Neural cell (in vitro differentiated cells): ENCODE measurements at regions not wholly inside any gene's neighbourhood (a gene's known extent, or its start where the extent isn't known, plus 50 kb on each side); places are given as distances from the start of the nearest gene placed in this dataset.

ENCODE experiments used
- H2AFZ ChIP-seq: fragments of 200-600, 300-800 bp; sonication (generic), shearing (Covaris generic); 2 replicates; pipeline ENCODE4 v1.6.0; 2014; ENCODE audit warnings: low read depth, mild to moderate bottlenecking, antibody characterized with exemption, low read length, moderate library complexity
- H3F3A ChIP-seq: fragments of 200-600 bp; shearing (Covaris generic); 2 replicates; pipeline ENCODE4 v1.6.1; 2016; ENCODE audit warnings: mild to moderate bottlenecking, moderate library complexity, mixed read lengths, antibody characterized with exemption, low read length; ENCODE audit not compliant: insufficient read depth, poor library complexity, severe bottlenecking
- H3K27ac ChIP-seq: fragments of 200-600, 300-800 bp; sonication (generic), shearing (Covaris generic); 2 replicates; pipeline ENCODE4 v1.5.1; 2014; ENCODE audit warnings: mild to moderate bottlenecking, low read length, moderate library complexity
- H3K27me3 ChIP-seq: fragments of 300-800, 200-600 bp; sonication (generic), shearing (Covaris generic); 2 replicates; pipeline ENCODE4 v1.6.0; 2014; ENCODE audit warnings: mild to moderate bottlenecking, low read depth, low read length, moderate library complexity; ENCODE audit not compliant: insufficient read depth
- H3K36me3 ChIP-seq: fragments of 300-800, 200-600 bp; sonication (generic), shearing (Covaris generic); 2 replicates; pipeline ENCODE4 v1.5.1; 2014; ENCODE audit warnings: mild to moderate bottlenecking, antibody characterized with exemption, low read length, moderate library complexity; ENCODE audit not compliant: insufficient read depth
- H3K4me2 ChIP-seq: fragments of 300-800, 200-600 bp; sonication (generic), shearing (Covaris generic); 2 replicates; pipeline ENCODE4 v1.6.0; 2014; ENCODE audit warnings: mild to moderate bottlenecking, low read length
- H3K4me3 ChIP-seq: fragments of 300-800, 200-600 bp; sonication (generic), shearing (Covaris generic); 2 replicates; pipeline ENCODE4 v1.5.1; 2014; ENCODE audit warnings: mild to moderate bottlenecking, low read length, moderate library complexity
- H3K79me2 ChIP-seq: fragments of 200-600 bp; shearing (Covaris generic); replicated peaks from 2 replicates; pipeline ENCODE4 v1.6.0; 2014; ENCODE audit warnings: mild to moderate bottlenecking, low read length, moderate library complexity; ENCODE audit not compliant: insufficient read depth
- H3K9ac ChIP-seq: fragments of 300-800, 200-600 bp; sonication (generic), shearing (Covaris generic); 2 replicates; pipeline ENCODE4 v1.6.1; 2016; ENCODE audit warnings: mild to moderate bottlenecking, low read length, mixed read lengths
- H3K9me2 ChIP-seq: fragments of 200-600 bp; shearing (Covaris generic); 2 replicates; pipeline ENCODE4 v1.6.1; 2016; ENCODE audit warnings: mild to moderate bottlenecking, low read length, mixed read lengths; ENCODE audit not compliant: insufficient read depth
- H3K9me3 ChIP-seq: fragments of 200-600, 300-800 bp; sonication (generic), shearing (Covaris generic); 2 replicates; pipeline ENCODE4 v1.6.1; 2016; ENCODE audit warnings: mild to moderate bottlenecking, mixed run types, low read length, moderate library complexity, mixed read lengths
- H4K20me1 ChIP-seq: fragments of 200-600 bp; shearing (Covaris generic); 2 replicates; pipeline ENCODE4 v1.6.1; 2016; ENCODE audit warnings: mild to moderate bottlenecking, mixed run types; ENCODE audit not compliant: insufficient read depth
- CTCF ChIP-seq: fragments of 450-650 bp; IDR thresholded peaks from 2 replicates; pipeline ENCODE4 v1.5.1; 2014; ENCODE audit warnings: antibody characterized with exemption, mild to moderate bottlenecking, moderate library complexity; ENCODE audit not compliant: poor library complexity, severe bottlenecking
- EZH2 ChIP-seq: fragments of 200-600, 300-800 bp; shearing (Covaris generic), sonication (generic); IDR thresholded peaks from 2 replicates; pipeline ENCODE4 v1.6.1; 2014; ENCODE audit warnings: antibody characterized with exemption, low read length, borderline replicate concordance, mild to moderate bottlenecking; ENCODE audit not compliant: insufficient read depth, poor library complexity, severe bottlenecking
- MXI1 ChIP-seq: fragments of 450-650 bp; conservative IDR thresholded peaks from 2 replicates; pipeline ENCODE4 v1.6.1; 2014; ENCODE audit warnings: antibody characterized with exemption, mild to moderate bottlenecking; ENCODE audit not compliant: poor library complexity, severe bottlenecking
- POLR2AphosphoS5 ChIP-seq: IDR thresholded peaks from 2 replicates; pipeline ENCODE4 v1.6.1; 2012
- RAD21 ChIP-seq: fragments of 450-650 bp; conservative IDR thresholded peaks from 2 replicates; pipeline ENCODE4 v1.6.1; 2014; ENCODE audit warnings: antibody characterized with exemption, mild to moderate bottlenecking, moderate library complexity
- REST ChIP-seq: IDR thresholded peaks from 2 replicates; pipeline ENCODE4 v1.6.1; 2012; ENCODE audit warnings: borderline replicate concordance
- SMC3 ChIP-seq: fragments of 450-650 bp; conservative IDR thresholded peaks from 2 replicates; pipeline ENCODE4 v1.6.1; 2014; ENCODE audit warnings: antibody characterized with exemption, mild to moderate bottlenecking, moderate library complexity; ENCODE audit not compliant: poor library complexity
- TAF1 ChIP-seq: IDR thresholded peaks from 2 replicates; pipeline ENCODE4 v1.6.1; 2012; ENCODE audit warnings: low read depth

GRCh38 chr22:48368975-48369525 is 1458.6 kb downstream of the BRD1 start:
- H2AFZ ChIP-seq = no peak overlapping the region
- no peaks in the 10 kb centered on the region for H3K27me3 ChIP-seq
- H3K36me3 ChIP-seq = no peaks in the 10 kb centered on the region
- H3F3A ChIP-seq = no peaks in the 10 kb centered on the region
- no peak overlapping the region for H3K4me2 ChIP-seq
- no peak for TF ChIP-seq EZH2
- no peak for TF ChIP-seq SMC3
- no peak for TF ChIP-seq RAD21
- TF ChIP-seq POLR2AphosphoS5 = no peak
- TF ChIP-seq REST = no peak
- no peaks in the 10 kb centered on the region for H4K20me1 ChIP-seq
- no peaks in the 10 kb centered on the region for H3K79me2 ChIP-seq
- H3K9me3 ChIP-seq = no peaks in the 10 kb centered on the region
- H3K27ac ChIP-seq = no peak overlapping the region
- no peaks in the 10 kb centered on the region for H3K9me2 ChIP-seq
- H3K9ac ChIP-seq = no peak overlapping the region
- no peak overlapping the region for H3K4me3 ChIP-seq

GRCh38 chr22:48367731-48368130 is 1459.9 kb downstream of the BRD1 start:
- Histone ChIP-seq H3K27me3 (no peaks in the 10 kb centered on the region), H3K9me2 (no peaks in the 10 kb centered on the region), H3K36me3 (no peaks in the 10 kb centered on the region), H3K9ac (no peak overlapping the region), H3F3A (no peaks in the 10 kb centered on the region), H3K9me3 (no peaks in the 10 kb centered on the region), H2AFZ (no peak overlapping the region), H3K4me2 (no peak overlapping the region), H3K79me2 (no peaks in the 10 kb centered on the region), H3K27ac (no peak overlapping the region), H3K4me3 (no peak overlapping the region), H4K20me1 (no peaks in the 10 kb centered on the region)
- TF ChIP-seq POLR2AphosphoS5 (no peak), EZH2 (no peak), REST (no peak)

- no peaks in the 10 kb centered on the region for H3K79me2 ChIP-seq
- no peaks in the 10 kb centered on the region for H3K27me3 ChIP-seq
- H3K4me2 ChIP-seq = no peak overlapping the region
- no peaks in the 10 kb centered on the region for H3K9me3 ChIP-seq
- H4K20me1 ChIP-seq = no peaks in the 10 kb centered on the region
- H3K9ac ChIP-seq = no peak overlapping the region
- H3K36me3 ChIP-seq = no peaks in the 10 kb centered on the region
- H2AFZ ChIP-seq = no peak overlapping the region
- H3K27ac ChIP-seq = no peak overlapping the region
- H3F3A ChIP-seq = no peaks in the 10 kb centered on the region
- no peak for TF ChIP-seq SMC3
- no peak for TF ChIP-seq RAD21
- TF ChIP-seq MXI1 = no peak
- no peak for TF ChIP-seq CTCF
- TF ChIP-seq TAF1 = no peak
- no peak for TF ChIP-seq POLR2AphosphoS5
- TF ChIP-seq REST = no peak
- no peak for TF ChIP-seq EZH2
- no peaks in the 10 kb centered on the region for H3K9me2 ChIP-seq
- H3K4me3 ChIP-seq = no peak overlapping the region
Measured at GRCh38 chr22:48366591-48366990, 1461.1 kb downstream of the BRD1 start.
